ENCODE measurements at regions not wholly inside any gene's neighbourhood (a gene's known extent, or its start where the extent isn't known, plus 50 kb on each side); places are given as distances from the start of the nearest gene placed in this dataset.

- no peaks in the 10 kb centered on the region for H3K9me3 ChIP-seq (ENCODE audit: low read length)
- H3K36me3 ChIP-seq (ENCODE audit: insufficient read depth, low read length): no peaks in the 10 kb centered on the region
- no peaks in the 10 kb centered on the region for H3K27me3 ChIP-seq (ENCODE audit: control insufficient read depth in 1 of 2, insufficient read depth in 2 of 2, low read length in 2 of 2)
- no peak overlapping the region for H3K9ac ChIP-seq (ENCODE audit: low read length)
- no peak overlapping the region for H3K4me3 ChIP-seq (ENCODE audit: low read depth in 1 of 2, low read length in 2 of 2)
- H3K27ac ChIP-seq (ENCODE audit: low read depth, low read length): no peak overlapping the region
- no peaks in the 10 kb centered on the region for H3K4me1 ChIP-seq (ENCODE audit: insufficient read depth, low read length)
Measured at GRCh38 chr15:35151381-35151780, 66.3 kb upstream of the NANOGP8 start.

GRCh38 chr15:35150361-35150760 is 65.3 kb upstream of the NANOGP8 start:
- H3K9ac ChIP-seq (ENCODE audit: low read length): no peak overlapping the region
- H3K4me3 ChIP-seq (ENCODE audit: low read depth in 1 of 2, low read length in 2 of 2): no peak overlapping the region
- H3K27me3 ChIP-seq (ENCODE audit: control insufficient read depth in 1 of 2, insufficient read depth in 2 of 2, low read length in 2 of 2): no peaks in the 10 kb centered on the region
- no peaks in the 10 kb centered on the region for H3K4me1 ChIP-seq (ENCODE audit: insufficient read depth, low read length)
- H3K36me3 ChIP-seq (ENCODE audit: insufficient read depth, low read length): no peaks in the 10 kb centered on the region
- H3K27ac ChIP-seq (ENCODE audit: low read depth, low read length): no peak overlapping the region
- no peaks in the 10 kb centered on the region for H3K9me3 ChIP-seq (ENCODE audit: low read length)

- Histone ChIP-seq H3K27ac (ENCODE audit: low read depth, low read length) (no peak overlapping the region), H3K4me3 (ENCODE audit: low read depth in 1 of 2, low read length in 2 of 2) (no peak overlapping the region), H3K9me3 (ENCODE audit: low read length) (no peaks in the 10 kb centered on the region), H3K4me1 (ENCODE audit: insufficient read depth, low read length) (no peaks in the 10 kb centered on the region), H3K27me3 (ENCODE audit: control insufficient read depth in 1 of 2, insufficient read depth in 2 of 2, low read length in 2 of 2) (no peaks in the 10 kb centered on the region), H3K36me3 (ENCODE audit: insufficient read depth, low read length) (no peaks in the 10 kb centered on the region), H3K9ac (ENCODE audit: low read length) (no peak overlapping the region)
Measured at GRCh38 chr15:35145336-35145735, 60.2 kb upstream of the NANOGP8 start.

- no peak overlapping the region for H3K27ac ChIP-seq (ENCODE audit: low read depth, low read length)
- no peaks in the 10 kb centered on the region for H3K9me3 ChIP-seq (ENCODE audit: low read length)
- no peaks in the 10 kb centered on the region for H3K36me3 ChIP-seq (ENCODE audit: insufficient read depth, low read length)
- no peaks in the 10 kb centered on the region for H3K4me1 ChIP-seq (ENCODE audit: insufficient read depth, low read length)
- no peak overlapping the region for H3K9ac ChIP-seq (ENCODE audit: low read length)
- no peak overlapping the region for H3K4me3 ChIP-seq (ENCODE audit: low read depth in 1 of 2, low read length in 2 of 2)
- H3K27me3 ChIP-seq (ENCODE audit: control insufficient read depth in 1 of 2, insufficient read depth in 2 of 2, low read length in 2 of 2): no peaks in the 10 kb centered on the region
Measured at GRCh38 chr15:35142578-35142977, 57.5 kb upstream of the NANOGP8 start.

- Histone ChIP-seq H3K27ac (ENCODE audit: low read depth, low read length) (no peak overlapping the region), H3K4me3 (ENCODE audit: low read depth in 1 of 2, low read length in 2 of 2) (no peak overlapping the region), H3K4me1 (ENCODE audit: insufficient read depth, low read length) (no peaks in the 10 kb centered on the region), H3K9ac (ENCODE audit: low read length) (no peak overlapping the region), H3K36me3 (ENCODE audit: insufficient read depth, low read length) (no peaks in the 10 kb centered on the region), H3K9me3 (ENCODE audit: low read length) (no peaks in the 10 kb centered on the region), H3K27me3 (ENCODE audit: control insufficient read depth in 1 of 2, insufficient read depth in 2 of 2, low read length in 2 of 2) (no peaks in the 10 kb centered on the region)
Measured at GRCh38 chr15:35141743-35142471, 56.8 kb upstream of the NANOGP8 start.

GRCh38 chr15:35139822-35140221 is 54.7 kb upstream of the NANOGP8 start:
- Histone ChIP-seq H3K27me3 (ENCODE audit: control insufficient read depth in 1 of 2, insufficient read depth in 2 of 2, low read length in 2 of 2) (no peaks in the 10 kb centered on the region), H3K9me3 (ENCODE audit: low read length) (no peaks in the 10 kb centered on the region), H3K27ac (ENCODE audit: low read depth, low read length) (no peak overlapping the region), H3K9ac (ENCODE audit: low read length) (no peak overlapping the region), H3K36me3 (ENCODE audit: insufficient read depth, low read length) (no peaks in the 10 kb centered on the region), H3K4me1 (ENCODE audit: insufficient read depth, low read length) (no peaks in the 10 kb centered on the region), H3K4me3 (ENCODE audit: low read depth in 1 of 2, low read length in 2 of 2) (no peak overlapping the region)

GRCh38 chr15:35137190-35137574 is 52.1 kb upstream of the NANOGP8 start:
- Histone ChIP-seq H3K4me3 (ENCODE audit: low read depth in 1 of 2, low read length in 2 of 2) (no peak overlapping the region), H3K9ac (ENCODE audit: low read length) (no peak overlapping the region), H3K9me3 (ENCODE audit: low read length) (no peaks in the 10 kb centered on the region), H3K27ac (ENCODE audit: low read depth, low read length) (no peak overlapping the region), H3K27me3 (ENCODE audit: control insufficient read depth in 1 of 2, insufficient read depth in 2 of 2, low read length in 2 of 2) (no peaks in the 10 kb centered on the region), H3K4me1 (ENCODE audit: insufficient read depth, low read length) (no peaks in the 10 kb centered on the region), H3K36me3 (ENCODE audit: insufficient read depth, low read length) (no peaks in the 10 kb centered on the region)

- Histone ChIP-seq H3K27ac (ENCODE audit: low read depth, low read length) (no peak overlapping the region), H3K4me3 (ENCODE audit: low read depth in 1 of 2, low read length in 2 of 2) (no peak overlapping the region), H3K9me3 (ENCODE audit: low read length) (no peaks in the 10 kb centered on the region)
Measured at GRCh38 chr15:35136321-35137189, 51.5 kb upstream of the NANOGP8 start.

More at GRCh38 chr15:35136321-35137189, 51.5 kb upstream of the NANOGP8 start:
- no peak overlapping the region for H3K9ac ChIP-seq (ENCODE audit: low read length)
- H3K36me3 ChIP-seq (ENCODE audit: insufficient read depth, low read length): no peaks in the 10 kb centered on the region
- no peaks in the 10 kb centered on the region for H3K4me1 ChIP-seq (ENCODE audit: insufficient read depth, low read length)
- H3K27me3 ChIP-seq (ENCODE audit: control insufficient read depth in 1 of 2, insufficient read depth in 2 of 2, low read length in 2 of 2): no peaks in the 10 kb centered on the region
